ENCODE measurements at regions not wholly inside any gene's neighbourhood (a gene's known extent, or its start where the extent isn't known, plus 50 kb on each side); places are given as distances from the start of the nearest gene placed in this dataset.

DNA sequence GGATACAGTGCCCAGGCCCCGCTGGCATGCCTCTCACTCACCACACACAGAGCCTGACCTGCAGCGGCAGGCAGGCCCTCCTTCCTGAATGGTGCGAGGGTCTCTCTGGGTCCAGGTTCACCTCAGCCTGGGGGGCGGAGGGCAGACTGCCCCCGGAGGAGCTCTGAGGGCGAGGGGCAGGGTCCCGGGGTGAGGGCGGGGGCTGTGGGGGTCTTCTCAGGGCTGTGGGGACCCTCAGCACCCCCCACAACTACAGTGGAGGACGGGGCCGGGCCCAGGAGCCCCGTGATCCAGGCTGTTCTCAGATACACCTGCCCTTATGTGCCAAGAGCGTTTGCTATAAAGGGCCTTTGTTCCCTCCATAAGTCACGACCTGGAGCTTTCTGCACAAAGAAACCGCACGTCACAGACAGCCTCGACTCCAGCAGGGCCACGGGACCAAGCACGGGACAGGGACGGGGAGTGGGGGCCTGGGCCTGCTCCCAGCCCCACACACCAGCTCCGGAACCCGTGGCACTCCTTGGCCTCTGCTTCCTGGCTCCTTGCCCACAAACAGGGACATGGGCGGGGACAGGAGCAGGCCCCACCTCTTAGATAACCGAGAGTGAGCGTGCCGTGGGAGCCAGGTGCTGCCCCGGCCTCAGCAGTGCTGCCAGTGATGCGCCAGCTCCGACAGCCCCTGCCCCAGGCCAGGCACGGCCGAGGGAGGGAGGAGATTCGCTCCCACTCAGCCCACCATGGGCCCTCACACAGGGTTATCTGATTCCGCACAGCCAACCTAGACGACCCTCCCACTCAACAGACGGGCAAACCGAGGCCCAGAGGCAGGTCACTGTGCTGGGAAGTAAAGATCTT lies 101.9 kb downstream of the RFLNA start:
- TF ChIP-seq CTCF (IDR thresholded peaks at IDR 0.05; ENCODE audit: insufficient read depth, low read length, poor library complexity, severe bottlenecking) = no peak
- peaks cover 5% of the 10 kb centered on the region for H3K36me3 ChIP-seq (ENCODE audit: control insufficient read depth, insufficient read depth, low read length)
- no peak overlapping the region for H3K4me3 ChIP-seq (ENCODE audit: low read depth, low read length)
- DNase-seq (ENCODE audit: low read depth) = no peak
- no peaks in the 10 kb centered on the region for H3K27me3 ChIP-seq (ENCODE audit: control insufficient read depth, insufficient read depth, low read length)

- no peak for DNase-seq (ENCODE audit: low read depth)
- TF ChIP-seq CTCF (IDR thresholded peaks at IDR 0.05; ENCODE audit: insufficient read depth, low read length, poor library complexity, severe bottlenecking) = no peak
- Histone ChIP-seq H3K27me3 (ENCODE audit: control insufficient read depth, insufficient read depth, low read length) (no peaks in the 10 kb centered on the region), H3K4me3 (ENCODE audit: low read depth, low read length) (no peak overlapping the region), H3K36me3 (ENCODE audit: control insufficient read depth, insufficient read depth, low read length) (peaks cover 5% of the 10 kb centered on the region)
Observed at GRCh38 chr12:124395986-124396385, 101.1 kb downstream of the RFLNA start.

GRCh38 chr12:124395284-124395752 lies 100.4 kb downstream of the RFLNA start:
- DNase-seq (ENCODE audit: low read depth) = no peak
- TF ChIP-seq CTCF (IDR thresholded peaks at IDR 0.05; ENCODE audit: insufficient read depth, low read length, poor library complexity, severe bottlenecking) = no peak
- Histone ChIP-seq H3K36me3 (ENCODE audit: control insufficient read depth, insufficient read depth, low read length) (peaks cover 5% of the 10 kb centered on the region), H3K4me3 (ENCODE audit: low read depth, low read length) (no peak overlapping the region), H3K27me3 (ENCODE audit: control insufficient read depth, insufficient read depth, low read length) (no peaks in the 10 kb centered on the region)

DNA sequence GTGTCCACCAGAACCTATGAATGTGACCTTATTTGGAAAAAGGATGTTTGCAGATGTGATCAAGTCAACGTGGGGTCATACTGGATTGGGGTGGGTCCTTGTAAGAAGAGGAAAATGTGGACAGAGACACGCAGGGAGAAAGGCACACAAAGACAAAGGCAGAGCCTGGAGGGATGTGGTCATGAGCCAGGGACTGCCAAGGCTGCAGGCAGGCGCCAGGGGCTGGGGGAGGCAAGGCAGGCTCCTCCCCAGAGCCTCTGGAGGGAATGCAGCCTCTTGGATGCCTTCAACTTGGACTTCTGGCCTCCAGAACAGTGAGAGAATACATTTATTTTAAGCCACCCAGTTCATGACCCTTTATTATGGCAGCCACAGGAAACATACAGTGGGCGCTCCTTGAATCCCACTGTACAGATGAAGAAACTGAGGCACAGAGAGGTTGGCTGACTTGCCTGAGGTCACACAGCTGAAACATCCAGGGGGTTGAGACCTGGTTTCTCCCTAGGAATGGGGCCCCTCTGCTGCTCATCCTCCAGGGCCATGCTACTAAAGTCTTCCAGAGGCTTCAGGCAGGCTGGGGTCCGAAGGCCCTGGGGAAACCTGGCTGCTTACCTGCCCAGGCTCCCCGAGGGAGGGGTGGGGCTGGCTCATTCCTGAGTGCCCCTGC lies 99.7 kb downstream of the RFLNA start:
- H3K27me3 ChIP-seq (ENCODE audit: control insufficient read depth, insufficient read depth, low read length) = no peaks in the 10 kb centered on the region
- peaks cover 5% of the 10 kb centered on the region for H3K36me3 ChIP-seq (ENCODE audit: control insufficient read depth, insufficient read depth, low read length)
- no peak for TF ChIP-seq CTCF (IDR thresholded peaks at IDR 0.05; ENCODE audit: insufficient read depth, low read length, poor library complexity, severe bottlenecking)
- no peak for DNase-seq (ENCODE audit: low read depth)
- H3K4me3 ChIP-seq (ENCODE audit: low read depth, low read length) = no peak overlapping the region

- DNase-seq (ENCODE audit: low read depth) = no peak
- H3K4me3 ChIP-seq (ENCODE audit: low read depth, low read length) = no peak overlapping the region
- no peaks in the 10 kb centered on the region for H3K27me3 ChIP-seq (ENCODE audit: control insufficient read depth, insufficient read depth, low read length)
- peaks cover 5% of the 10 kb centered on the region for H3K36me3 ChIP-seq (ENCODE audit: control insufficient read depth, insufficient read depth, low read length)
- no peak for TF ChIP-seq CTCF (IDR thresholded peaks at IDR 0.05; ENCODE audit: insufficient read depth, low read length, poor library complexity, severe bottlenecking)
Observed at GRCh38 chr12:124393831-124394230, 98.9 kb downstream of the RFLNA start.

All from kidney epithelial cell (primary cell).